Suppressor macrophage treated with lipopolysaccharide for 4 hours (primary cell): ENCODE measurements at regions not wholly inside any gene's neighbourhood (a gene's known extent, or its start where the extent isn't known, plus 50 kb on each side); places are given as distances from the start of the nearest gene placed in this dataset.

Source experiments
- DNase-seq: peaks from one replicate; pipeline ENCODE4 v3.0.0-alpha.2; 2020

DNA sequence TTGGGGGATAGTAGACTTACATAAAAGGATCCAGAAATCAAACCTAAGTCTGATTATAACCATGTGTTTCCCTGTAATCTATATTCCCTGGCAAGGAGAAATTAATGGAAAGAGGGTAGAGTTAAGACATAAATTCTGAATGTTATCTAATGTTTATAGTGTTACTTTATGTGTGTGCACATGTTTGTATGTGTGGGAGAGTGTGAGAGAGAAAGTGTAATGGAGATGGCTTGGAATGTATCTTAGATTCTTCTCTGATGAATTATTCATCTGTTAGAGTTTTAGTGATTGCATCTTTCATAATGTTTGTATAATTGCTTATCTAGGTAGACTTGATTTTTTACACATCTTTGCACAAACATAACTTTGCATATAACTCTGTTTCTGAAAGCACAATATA is 490.9 kb downstream of the FLRT2 start:
- DNase-seq = no peak

DNA sequence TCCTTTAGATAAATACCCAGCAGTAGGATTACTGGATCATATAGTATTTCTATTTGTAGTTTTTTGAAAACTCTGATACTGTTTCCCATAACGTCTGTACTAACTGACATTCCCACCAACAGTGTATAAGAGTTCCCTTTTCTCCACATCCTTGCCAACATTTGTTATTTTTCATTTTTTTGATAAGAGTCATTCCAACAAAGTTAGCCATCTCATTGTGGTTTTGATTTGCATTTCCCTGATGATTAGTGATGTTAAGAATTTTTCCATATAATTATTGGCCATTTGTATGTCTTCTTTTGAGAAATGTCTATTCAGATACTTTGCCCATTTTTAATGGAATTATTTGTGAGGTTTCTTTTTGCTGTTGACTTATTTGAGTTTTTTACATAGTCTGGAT is 486.0 kb downstream of the FLRT2 start:
- no peak for DNase-seq

- no peak for DNase-seq
These were observed 485.6 kb downstream of the FLRT2 start for GRCh38 chr14:86015511-86015910.

DNA sequence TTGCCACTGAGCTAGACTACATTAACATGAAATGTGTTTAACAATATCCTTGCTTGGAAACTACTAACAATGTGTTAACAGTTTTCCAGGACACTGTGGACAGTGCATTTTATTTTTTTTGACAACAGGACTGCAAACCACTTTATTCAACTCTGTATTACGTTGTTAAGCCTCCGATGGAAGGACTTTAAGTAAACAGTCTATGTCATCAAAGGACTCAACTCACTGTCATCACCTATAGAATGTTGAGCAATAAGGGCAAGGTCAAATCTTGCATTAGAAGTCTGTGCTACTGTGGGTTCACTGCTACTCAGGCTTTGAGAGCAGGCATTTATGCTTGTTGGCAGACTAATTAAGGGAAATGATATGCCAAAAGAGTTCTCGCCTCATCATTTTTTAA is 483.7 kb downstream of the FLRT2 start:
- DNase-seq = no peak

DNA sequence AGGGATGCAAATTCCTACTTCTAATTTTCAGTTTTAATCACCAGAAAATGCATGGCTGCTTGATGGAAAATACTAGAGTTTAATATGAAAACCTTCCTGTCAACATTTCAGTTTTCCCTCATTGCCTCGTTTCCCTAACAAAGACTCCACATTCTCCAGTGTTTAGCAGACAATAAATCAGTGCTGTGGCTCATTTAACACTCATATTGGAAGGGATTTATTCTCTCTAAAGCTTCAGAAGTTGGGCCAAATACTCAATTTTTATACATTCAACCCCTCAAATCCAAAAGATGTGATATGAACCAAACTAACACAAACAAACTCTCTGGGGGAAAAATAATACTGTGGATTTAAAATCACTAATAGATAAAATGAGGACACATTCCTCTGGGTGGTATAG is 482.5 kb downstream of the FLRT2 start:
- no peak for DNase-seq

GRCh38 chr14:86003998-86004397 is 474.1 kb downstream of the FLRT2 start:
- DNase-seq = peak; percentile 53

GRCh38 chr14:85996551-85996950 is 466.6 kb downstream of the FLRT2 start:
- no peak for DNase-seq

- peak; percentile 30 for DNase-seq
These were observed 461.2 kb downstream of the FLRT2 start for GRCh38 chr14:85991156-85991555.

GRCh38 chr14:85987907-85988306 is 458.0 kb downstream of the FLRT2 start:
- DNase-seq = no peak

DNA sequence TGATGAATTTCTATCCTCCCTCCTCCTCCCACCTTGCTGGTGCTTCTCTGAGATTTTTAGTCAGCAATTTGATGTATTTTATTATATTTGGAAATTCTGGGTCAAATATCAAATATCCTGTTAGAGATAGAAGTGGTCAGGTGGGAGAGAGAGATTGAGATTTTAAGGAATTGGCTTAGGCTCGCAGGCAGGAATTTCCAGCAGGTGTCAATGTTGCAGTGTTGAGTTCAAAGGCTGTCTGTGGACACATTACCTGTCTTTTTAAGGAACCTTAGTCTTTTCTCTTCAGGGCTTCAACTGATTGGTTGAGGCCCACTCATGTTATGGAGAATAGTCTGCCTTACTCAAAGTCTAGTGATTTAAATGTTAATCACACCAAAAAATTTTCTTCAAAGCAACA is 457.3 kb downstream of the FLRT2 start:
- DNase-seq = no peak

- no peak for DNase-seq
These were observed 448.8 kb downstream of the FLRT2 start for GRCh38 chr14:85978582-85979250.

DNA sequence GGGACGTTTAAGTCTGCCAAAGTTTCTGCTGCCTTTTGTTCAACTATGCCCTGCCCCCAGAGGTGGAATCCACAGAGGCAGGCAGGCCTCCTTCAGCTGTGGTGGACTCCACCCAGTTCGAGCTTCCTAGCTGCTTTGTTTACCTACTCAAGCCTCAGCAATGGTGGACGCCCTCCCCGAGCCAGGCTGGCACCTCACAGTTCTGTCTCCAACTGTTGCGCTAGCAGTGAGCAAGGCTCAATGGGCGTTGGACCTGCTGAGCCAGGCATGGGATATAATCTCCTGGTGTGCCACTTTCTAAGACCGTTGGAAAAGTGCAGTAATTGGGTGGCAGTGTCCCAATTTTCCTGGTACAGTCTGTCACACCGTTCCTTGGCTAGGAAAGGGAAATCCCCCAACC is 444.7 kb downstream of the FLRT2 start:
- no peak for DNase-seq

DNA sequence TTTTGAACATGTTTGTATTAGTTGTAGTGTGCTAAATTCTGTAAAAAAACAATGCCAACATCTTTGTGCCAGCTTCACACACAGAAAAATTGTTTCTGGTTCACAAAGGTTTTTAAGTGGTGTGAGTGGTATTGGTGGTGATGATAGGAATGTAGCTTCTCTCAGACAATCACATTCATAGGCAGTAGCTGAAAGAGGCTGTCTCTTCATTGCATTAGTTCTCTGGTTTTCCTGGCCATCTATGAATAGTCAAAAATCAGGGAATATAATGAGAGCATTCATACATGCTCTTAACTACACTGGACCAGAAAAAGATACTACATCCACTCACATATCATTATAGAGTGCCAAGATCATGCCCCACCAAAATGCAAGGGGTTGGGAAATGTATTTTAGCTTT is 433.5 kb downstream of the FLRT2 start:
- DNase-seq = no peak

GRCh38 chr14:85960756-85961155 is 430.8 kb downstream of the FLRT2 start:
- DNase-seq = no peak

DNA sequence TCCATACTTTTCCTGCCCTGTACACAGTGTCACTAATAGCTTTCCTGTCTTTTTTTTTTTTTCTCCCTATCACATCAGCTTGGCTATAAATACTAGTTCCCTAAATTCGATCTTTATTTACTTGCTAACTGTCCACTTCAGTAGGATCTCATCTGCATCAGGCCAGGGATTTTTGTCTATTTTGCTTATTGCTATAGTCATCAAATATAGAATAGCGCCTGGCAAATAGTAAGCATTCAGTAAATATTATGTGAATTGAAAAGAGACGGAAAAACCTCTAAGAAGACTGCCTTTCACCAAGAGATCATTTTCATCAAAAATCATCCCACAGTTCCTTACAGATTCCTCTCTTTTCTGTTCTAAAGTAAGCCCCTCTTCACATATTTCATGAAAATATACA is 429.1 kb downstream of the FLRT2 start:
- DNase-seq = no peak

GRCh38 chr14:85958069-85958468 is 428.1 kb downstream of the FLRT2 start:
- DNase-seq = no peak

- no peak for DNase-seq
These were observed 423.3 kb downstream of the FLRT2 start for GRCh38 chr14:85953265-85953664.

- peak; percentile 51 for DNase-seq
These were observed 418.2 kb downstream of the FLRT2 start for GRCh38 chr14:85948153-85948552.

- no peak for DNase-seq
These were observed 417.7 kb downstream of the FLRT2 start for GRCh38 chr14:85947461-85948139.

- peak; percentile 80 for DNase-seq
These were observed 413.2 kb downstream of the FLRT2 start for GRCh38 chr14:85943192-85943591.

DNA sequence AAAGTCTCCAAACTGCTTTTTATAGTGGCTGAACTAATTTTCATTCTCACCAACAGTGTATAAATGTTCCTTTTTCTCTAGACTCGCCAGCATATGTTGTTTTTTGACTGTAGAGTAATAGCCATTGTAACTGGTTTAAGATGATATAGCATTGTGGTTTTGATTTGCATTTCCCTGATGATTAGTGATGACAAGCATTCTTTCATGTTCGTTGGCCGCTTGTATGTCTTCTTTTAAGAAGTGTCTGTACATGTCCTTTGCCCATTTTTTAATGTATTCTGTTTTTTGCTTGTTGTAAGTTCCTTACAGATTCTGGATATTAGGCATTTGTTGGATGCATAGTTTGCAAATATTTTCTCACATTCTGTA is 404.9 kb downstream of the FLRT2 start:
- DNase-seq = peak; percentile 45

DNA sequence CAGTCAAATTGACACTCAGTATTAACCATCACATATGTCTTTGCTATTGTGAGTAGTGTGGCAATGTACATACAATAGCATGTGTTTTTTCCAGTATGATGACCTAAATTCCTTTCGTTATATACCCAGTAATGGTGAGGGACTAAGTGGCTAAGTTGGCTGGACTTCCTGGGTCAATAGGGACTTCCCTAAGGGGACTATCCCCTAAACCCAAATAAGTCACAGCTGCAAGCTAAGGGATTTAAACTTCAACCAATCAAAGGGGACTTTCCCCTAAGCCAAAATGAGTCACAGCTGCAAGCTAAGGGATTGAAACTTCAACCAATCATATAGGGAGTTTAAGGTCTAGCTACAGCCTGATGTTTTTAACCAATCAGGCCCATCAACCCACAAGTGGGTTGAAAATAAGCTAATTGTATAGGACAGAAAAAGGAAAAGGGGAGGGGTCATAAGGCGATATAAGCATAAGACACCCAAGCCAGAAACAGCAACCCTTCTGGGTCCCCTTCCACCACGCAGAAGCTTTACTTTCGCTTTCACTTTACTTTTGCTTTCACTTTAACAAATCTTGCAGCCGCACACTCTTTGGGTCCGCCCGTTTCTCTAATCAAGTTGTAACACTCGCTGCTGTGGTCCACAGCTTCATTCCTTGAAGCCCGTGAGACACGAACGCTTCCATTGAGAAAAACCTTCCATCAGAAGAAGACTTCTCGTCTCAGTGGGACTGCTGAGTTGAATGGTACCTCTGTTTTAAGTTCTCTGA is 404.4 kb downstream of the FLRT2 start:
- peak; percentile 93 for DNase-seq

GRCh38 chr14:85921241-85921640 is 391.3 kb downstream of the FLRT2 start:
- DNase-seq = no peak

DNA sequence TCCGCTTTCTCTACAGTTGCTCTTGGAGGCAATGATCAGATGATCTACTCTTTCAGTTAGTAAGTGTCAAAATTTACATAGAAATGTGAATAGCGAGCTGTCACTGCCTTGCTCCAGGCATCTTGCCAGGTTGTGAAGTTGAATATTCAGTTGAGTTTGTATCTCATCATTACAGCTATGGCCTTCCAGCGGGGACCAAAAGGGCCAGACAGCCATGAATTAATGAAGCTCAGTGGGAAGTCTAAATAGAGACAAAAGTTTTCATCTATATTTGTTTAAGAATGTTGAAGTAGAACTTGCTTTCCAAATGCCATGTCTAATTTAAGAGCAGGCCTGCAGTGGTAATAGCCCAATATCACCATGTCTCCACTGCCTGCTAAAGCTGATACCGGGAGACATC is 387.8 kb downstream of the FLRT2 start:
- DNase-seq = no peak
